ENCODE measurements at regions not wholly inside any gene's neighbourhood (a gene's known extent, or its start where the extent isn't known, plus 50 kb on each side); places are given as distances from the start of the nearest gene placed in this dataset.

DNA sequence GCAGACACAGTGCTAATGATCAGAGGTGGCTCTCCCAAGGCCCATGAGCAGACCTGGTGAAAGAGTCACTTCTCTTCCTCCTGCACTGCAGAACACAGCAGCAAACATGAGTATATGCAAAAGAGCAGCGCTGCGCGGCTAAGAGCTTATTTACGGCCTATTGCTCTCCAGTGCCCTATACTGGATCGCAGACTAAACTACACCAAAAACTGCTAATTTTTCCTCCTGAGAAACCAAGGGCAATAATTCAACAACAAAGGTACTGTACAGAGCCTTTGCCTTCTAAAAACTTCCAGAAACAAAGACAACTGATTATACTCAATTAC, 702.5 kb downstream of the ARAP2 start:
- no peak for DNase-seq (ENCODE audit: low spot score)

DNA sequence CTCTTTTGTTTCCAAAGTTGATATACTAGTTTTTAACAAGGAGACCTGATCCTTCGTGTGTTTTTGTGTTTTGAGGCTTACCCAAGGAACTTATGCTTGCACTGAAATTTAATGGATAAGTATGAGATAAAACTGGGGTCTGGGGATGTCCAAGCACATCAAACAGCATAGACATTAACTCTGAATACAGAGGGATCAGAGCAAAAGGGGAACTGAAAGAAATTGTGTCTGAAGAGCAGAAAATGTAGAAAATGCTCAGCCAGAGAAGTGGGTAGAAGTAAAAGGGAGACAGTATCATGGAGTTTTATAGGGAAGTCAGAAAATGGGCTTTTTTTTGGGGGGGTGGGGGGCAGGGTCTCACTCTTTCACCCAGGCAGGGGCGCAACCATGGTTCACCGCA, 695.4 kb downstream of the ARAP2 start:
- no peak for DNase-seq (ENCODE audit: low spot score)

DNA sequence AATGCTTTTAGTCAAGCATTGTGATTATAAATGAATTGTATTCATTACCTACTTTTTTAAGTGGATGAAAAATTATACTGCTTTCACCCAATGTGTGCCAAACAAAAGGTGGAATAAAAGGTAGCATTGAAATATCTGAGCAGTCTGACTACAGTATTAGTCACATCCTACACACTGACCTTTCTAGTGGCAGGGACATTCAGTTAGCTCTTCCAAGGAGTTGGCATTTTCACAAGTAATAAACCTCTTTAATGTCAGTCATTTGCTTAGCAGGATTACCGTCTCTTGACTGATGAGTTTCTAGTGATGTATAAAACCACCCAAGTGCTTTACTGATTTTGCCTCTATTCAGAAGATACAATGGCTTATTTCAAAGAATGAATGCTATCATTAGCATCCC, 687.9 kb downstream of the ARAP2 start:
- DNase-seq (ENCODE audit: low spot score), result no peak

DNA sequence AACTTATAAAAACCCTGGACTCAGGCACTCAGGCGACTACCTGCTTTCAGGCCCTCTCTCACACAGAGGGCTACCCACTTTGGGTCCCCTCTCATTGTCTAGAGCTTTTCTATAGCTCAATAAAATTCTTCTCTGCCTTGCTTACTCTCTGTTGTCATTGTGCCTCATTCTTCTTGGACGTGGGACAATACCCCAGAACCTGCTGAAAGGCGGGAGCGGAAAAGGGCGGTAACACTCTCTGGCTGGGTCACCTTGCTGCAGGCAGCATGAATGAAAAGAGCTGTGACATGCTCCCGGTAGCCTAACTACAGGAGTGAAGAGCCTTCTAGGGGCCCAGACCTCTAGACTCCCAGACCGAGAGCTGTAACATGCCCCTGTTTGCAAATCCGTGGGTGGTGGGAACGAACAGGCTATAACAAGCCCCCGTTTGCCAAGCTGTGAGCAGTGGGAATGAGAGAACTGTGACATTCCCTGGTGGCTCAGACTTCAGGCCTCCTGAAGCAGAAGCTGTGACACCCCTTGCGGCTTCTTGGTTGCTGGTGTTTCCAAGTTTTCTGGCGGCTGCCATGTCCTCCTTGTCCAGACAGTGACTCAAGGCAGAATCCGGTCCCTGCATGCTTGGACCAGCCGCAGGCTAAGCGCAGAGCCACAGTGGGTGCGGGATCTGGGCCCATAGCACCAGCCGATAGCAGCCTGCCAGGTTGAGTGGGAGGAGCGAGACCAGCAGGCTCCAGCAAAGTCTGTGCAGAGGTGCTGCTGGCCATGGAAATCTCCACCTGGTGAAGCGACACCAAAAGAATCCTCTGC, 684.6 kb downstream of the ARAP2 start:
- no peak for DNase-seq (ENCODE audit: low spot score)

DNA sequence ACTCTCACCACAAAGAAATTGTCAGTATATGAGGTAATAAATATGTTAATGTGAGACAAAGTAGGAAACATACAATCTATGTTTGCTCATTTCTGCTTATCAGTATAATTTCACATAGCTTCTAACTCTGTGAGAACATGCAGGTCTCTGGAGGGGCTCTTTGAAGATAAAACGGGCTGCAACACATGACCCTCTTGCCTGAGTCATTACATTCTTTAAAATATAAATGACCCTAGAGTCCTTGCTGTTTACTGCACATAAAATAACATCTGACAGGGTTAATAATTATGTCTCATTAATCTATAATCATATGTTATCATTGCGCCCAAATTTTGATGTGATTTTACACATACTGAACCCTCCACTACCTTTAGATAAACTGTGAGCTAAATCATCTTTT, 681.5 kb downstream of the ARAP2 start:
- DNase-seq (ENCODE audit: low spot score), result no peak

DNA sequence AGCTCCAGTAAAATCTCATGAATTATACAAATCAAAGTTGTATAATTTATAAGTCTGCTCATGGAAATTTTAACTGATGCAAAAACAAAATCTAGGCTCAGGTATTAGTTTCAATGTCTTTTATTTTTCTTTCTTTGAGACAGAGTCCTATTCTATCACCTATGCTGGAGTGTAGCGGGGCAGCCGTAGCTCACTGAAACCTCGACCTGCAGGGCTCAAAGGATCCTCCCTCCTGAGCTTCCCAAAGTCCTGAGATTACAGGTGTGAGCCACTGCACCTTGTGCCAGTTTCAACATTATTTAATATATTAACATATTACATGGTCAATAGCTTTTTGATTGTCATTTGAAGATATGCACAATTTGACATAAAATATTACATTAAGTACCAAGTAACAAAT, 678.7 kb downstream of the ARAP2 start:
- no peak for DNase-seq (ENCODE audit: low spot score)

DNA sequence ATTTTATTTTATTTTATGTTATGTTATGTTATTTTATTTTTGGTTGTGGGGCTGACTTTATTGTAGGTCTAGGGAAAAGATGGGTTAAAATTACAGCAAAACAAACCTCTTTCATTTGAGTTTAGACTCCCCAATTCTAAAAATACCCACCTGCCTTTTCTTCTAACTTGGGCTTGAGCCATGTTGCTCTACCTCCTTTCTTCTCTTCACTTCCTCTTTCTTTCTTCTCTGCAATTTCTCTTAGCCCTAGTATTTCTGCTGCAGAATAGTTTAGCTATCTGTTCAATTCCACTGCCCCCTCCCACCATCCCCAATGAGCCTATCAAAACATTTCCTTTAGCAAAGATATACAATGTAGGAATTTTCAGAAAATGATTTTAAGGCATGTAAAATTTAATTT, 653.3 kb downstream of the ARAP2 start:
- no peak for DNase-seq (ENCODE audit: low spot score)

DNA sequence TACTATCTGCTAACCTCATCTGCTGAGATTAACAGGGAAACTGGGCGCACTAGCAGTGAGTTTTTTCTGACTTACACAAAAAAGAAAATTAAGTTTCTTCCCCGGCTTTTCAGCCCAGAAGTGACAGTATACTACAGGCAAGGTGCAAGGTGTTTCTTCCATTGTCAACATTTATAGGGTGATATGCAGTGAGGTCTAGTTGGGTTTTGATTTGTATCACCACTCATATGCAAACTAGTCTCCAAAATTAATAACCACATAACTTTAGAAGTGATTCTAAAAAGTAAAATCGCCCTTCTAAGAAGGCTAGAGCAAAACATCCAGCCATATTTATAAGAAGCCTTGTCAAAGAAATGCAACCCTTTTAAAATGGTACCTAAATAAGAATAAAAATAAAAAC, 640.1 kb downstream of the ARAP2 start:
- DNase-seq (ENCODE audit: low spot score), result no peak

DNA sequence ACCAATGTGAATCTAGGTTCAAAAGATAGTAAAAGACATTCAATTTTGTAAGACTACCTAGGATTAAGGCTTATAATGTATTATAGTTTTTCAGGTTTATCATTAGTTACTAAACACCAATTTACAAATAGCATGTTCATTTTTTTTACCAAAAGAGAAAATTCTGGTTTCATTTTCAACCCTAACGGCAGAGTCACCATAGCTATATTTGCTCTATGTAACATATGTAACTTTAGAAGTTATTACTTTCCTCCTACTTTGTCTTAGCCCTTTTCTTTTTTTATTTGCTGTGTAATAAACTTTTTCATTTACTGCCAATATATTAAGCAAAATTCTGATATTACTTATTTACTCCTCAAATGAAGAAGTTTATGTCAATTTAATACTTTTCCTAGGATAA, 639.6 kb downstream of the ARAP2 start:
- no peak for DNase-seq (ENCODE audit: low spot score)

DNA sequence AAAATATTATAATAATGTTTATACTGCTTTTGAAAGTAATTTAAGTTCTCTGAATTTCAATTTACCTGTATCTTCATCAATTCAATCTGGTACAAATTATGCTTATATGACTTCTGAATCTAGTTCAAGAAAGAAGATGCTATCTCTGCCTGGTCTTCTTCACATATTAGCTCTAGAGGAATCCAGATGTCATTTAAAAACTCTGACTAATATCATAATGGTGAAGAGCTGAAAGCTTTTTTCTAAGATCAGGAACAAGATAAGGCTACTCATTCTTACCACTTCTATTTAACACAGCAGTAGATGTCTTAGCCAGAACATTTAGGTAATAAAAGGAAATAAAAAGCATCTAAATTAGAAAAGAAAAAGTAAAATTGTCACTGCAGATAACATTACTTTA, 636.1 kb downstream of the ARAP2 start:
- DNase-seq (ENCODE audit: low spot score), result no peak

DNA sequence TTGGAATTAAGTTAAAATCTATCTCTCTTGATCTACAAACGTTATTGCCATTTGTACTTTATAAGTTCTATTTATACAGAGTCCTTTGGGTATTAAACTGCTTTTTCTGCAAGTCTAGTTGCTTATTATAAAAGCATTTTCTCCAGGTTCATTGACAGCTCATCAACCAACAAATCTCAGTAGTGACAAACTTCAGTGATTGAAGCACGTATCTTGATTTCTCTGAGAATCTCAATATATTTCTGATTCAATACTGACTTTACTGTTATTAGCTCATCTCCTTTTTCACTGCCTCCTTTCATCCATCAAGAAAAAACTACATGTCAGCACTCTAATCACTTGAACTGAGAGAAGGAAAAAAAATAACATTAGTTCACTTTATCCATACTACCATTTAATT, 630.2 kb downstream of the ARAP2 start:
- DNase-seq (ENCODE audit: low spot score), result no peak

DNA sequence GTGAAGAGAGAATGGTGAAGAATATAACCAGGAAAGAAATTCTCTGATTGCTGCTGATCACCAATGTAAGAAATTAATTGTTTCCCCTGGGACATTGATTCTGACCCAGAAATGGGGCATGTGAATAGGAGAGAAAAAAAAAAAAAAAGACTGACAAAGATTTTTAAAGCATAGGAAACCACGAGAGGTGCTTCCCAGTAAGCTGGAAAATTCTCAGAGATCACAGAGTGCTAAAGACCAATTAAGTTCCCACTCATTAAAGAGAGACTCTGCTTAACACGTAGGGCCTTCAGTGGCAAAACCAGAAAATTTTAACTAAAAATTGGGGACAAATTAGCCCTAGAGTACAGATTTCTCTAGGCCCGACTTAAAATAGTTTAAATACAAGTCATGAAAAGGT, 604.4 kb downstream of the ARAP2 start:
- DNase-seq (ENCODE audit: low spot score), result no peak

DNA sequence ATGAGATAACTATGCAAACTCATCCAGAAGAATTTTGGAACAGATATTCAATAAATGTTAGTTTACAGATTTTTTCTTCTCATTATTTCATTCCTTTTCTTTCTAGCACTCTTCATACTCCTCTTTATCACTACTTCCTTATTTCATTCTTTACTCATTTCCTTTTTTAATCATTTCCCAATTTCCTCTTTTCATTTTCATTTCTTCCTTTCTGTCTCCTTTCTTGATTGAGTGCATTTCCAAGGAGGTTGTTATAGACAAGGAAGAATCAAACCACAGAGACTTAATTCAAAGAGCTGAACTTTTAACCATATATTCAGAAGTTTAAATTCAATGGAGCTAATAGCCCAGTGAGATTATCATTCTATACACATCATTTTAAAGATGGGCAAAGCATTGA, 600.7 kb downstream of the ARAP2 start:
- DNase-seq (ENCODE audit: low spot score), result no peak

DNA sequence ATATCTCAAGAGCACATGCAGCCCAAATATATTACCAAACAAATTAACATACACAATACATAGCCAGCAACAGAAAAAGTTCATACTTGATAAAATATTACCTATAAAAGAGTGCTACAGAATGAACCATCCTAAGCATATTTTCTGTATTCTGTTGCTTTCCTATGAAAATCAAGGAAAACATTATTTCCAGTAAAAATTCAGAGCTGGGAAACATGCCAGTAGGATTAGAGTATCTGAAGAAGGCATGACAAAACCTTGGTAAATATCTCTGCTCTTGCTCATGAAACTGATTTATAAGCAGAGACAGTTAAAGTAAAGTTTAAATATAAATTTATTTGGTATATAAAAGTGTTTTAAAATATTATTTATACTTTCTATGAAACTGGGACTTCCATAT, 599.7 kb downstream of the ARAP2 start:
- DNase-seq (ENCODE audit: low spot score), result no peak

DNA sequence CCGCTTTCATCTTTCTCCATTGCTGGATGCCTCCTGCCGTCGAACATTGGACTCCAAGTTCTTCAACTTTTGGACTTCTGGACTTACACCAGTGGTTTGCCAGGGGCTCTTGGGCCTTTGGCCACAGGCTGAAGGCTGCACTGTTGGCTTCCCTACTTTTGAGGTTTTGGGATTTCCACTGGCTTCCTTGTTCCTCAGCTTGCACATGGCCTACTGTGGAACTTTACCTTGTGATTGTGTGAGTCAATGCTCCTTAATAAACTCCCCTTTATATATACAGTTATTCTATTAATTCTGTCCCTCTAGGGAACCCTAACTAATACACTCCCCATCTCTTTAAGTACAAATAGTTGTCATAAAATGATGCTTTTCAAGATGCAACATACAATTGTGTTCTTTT, 595.3 kb downstream of the ARAP2 start:
- no peak for DNase-seq (ENCODE audit: low spot score)

DNA sequence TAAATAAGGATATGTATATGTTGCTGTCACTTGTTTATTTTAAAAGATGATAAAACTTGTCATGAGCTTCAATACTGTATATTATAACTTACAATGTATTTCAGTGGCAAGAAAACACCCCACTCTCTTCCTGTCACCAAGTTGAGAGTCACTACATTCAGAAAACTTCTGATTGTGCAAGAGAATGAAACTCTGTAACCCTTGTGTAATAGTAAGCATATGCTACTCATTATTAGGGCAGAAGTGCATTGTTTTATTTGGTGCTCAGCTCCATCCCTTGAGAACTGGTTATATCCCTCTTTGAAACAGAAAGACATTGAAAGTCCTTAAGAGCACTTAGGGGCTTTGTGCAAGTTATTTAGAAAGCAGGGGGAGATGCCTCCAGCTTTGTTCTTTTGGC, 594.5 kb downstream of the ARAP2 start:
- DNase-seq (ENCODE audit: low spot score), result no peak

DNA sequence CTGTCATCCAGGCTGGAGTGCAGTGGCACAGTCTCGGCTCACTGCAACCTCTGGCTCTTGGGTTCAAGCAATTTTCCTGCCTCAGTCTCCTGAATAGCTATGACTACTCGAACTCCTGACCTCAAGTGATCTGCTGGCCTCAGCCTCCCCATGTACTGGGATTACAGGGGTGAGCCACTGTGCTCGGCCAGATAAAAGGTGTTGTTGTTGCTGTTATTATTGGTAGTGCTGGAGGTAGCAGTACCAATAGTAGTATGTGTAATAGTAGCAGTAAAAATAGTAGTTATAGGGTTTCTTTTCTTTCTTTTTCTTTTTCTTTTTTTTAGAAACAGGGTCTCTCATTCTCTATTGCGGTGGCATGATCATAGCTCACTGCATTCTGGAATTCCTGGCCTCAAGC, 592.1 kb downstream of the ARAP2 start:
- DNase-seq (ENCODE audit: low spot score), result no peak

DNA sequence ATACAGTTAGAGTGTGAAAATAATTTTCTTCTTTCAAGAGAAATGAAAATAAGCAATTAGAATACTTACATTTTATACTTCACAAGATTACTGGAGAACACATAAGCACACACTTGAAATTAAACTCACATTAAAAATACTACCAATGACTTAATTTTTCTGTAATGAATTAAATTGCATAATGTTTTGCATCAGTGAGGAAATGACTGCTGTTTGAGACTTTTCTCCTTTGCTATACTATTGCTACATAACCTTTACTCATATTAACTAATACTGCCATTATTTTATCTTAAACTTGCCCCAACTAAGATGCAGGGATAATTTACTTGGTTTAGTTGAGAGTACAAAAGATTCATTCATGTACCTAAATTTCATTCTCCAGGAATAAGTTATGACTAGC, 590.9 kb downstream of the ARAP2 start:
- no peak for DNase-seq (ENCODE audit: low spot score)

DNA sequence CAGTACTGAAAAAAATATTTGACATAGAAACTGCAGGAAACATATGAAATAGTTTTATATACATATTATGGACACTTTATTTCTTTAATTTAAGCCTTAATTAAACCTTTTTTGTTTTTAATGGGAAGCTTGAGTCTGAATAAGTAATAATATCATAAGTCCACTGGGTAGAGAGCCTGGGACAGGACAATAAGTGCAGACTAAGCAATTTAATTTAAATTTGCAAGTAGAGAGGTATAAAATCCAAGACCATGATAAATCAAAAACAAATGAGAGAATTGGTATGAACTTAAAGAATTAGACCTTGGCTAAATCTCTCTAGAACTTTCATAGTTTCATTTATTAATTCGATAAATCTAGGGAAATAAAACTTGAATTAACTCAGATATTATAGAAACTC, 571.2 kb downstream of the ARAP2 start:
- DNase-seq (ENCODE audit: low spot score), result no peak

DNA sequence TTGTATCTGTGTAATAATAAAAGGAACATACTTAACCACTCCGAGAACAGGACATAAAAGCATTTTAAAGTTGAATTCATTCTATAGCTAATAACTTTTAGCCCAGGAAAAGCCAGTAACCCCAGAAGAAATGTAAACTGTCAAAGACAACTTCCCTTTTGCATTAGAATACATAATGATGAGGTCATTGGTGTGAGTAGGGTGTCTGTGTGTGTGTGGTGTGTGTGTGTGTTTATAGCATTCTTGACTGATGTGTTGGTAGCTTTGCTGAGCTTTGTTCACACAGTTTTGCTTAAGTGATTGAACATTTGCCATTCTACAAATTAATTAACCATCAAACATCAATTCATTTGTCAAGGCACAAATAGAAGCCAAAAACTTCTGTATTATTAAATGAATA, 559.6 kb downstream of the ARAP2 start:
- DNase-seq (ENCODE audit: low spot score), result no peak

DNA sequence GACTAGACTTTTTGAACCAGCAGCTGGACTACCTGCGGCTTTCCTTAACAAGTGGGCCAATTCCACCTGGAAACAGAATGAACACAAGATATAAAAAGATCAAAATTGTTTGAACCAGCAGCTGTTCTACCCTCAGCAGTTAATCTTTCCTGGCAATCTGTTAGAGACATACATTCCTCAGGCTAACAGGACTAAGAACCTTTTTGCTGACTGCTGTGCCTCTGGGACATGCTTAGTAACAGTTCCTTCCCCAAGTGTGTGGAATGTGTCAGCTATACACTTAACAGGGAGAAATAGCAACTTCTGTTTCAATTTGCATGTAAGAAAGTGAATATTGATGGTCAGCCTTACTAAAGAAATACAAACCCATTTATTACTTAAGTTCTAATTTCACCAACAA, 554.4 kb downstream of the ARAP2 start:
- no peak for DNase-seq (ENCODE audit: low spot score)

DNA sequence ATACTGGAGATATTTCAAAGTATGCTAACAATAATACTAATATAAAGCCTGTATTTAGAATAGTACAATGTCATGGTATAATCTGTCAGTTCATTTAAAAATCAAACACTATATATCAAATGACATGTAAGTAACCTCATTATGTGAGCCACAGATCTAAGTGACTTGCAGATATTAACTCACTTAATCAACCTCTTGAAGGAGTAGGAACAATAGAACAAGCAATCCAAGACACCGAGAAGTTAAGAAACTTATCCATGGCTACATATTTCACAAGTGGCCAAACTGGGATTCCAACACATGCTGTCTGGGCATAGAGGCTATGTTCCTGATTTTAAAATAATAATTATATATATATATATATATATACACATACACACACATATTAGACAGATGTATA, 554.0 kb downstream of the ARAP2 start:
- DNase-seq (ENCODE audit: low spot score), result no peak

DNA sequence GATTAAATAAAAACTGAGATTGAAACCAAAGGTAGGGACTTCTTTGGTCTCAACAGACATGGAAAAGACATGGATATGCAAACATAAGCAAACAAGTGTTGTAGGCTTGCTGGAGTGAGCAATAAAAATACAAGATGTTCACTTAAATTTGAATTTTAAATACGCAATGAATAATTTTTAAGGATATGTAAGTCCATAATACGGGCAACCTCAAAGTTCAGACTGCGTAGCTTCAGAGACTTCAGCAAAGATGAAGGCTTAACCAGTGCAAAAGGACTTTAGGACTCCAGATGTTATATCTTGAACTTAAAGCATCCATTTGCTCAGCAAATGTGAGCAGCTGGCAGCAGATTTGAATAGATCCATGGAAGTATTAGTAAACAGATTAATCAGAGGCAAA, 549.3 kb downstream of the ARAP2 start:
- no peak for DNase-seq (ENCODE audit: low spot score)

DNA sequence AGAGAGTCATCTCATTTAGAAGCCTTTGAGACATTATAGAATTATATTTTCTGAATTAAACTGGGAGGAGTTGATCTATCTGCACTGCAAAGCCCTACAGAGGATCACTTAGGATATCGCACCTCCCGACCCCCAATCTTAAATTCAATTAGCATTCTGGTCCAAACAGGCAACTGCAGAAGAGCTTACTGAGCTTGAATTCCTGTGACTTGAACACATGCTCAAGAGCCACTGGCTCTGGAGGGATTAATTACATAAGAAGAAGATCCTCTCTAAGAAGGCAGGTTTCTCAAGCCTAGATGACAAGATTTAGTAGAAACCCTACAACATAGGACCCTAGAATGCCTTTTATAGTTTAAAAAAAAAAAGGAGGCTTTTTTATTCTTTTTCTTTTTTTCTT, 548.9 kb downstream of the ARAP2 start:
- no peak for DNase-seq (ENCODE audit: low spot score)

DNA sequence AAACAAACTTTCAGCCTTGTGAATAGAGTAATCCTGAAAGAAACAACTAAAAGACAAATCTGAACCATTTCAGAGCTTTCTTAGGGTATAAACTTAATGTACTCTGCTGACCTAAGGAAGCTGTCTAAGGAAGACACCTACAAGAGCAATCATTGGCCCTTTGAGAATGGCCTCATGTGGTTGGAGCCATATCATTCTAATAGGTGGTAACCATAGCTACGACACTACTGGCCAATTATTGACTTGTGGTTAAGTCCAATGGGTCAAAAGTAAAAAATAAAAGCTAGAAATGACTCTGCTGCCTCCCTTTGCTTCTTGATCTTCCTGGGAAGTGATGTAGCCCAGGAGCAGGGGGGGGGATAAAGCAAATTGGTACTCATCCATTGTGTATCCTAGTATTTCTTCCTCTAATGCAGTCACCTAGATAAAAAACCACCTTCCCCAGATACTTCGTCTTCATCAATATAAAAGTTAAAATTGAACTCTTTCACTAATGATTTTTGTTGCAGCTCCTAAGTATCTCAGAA, 547.0 kb downstream of the ARAP2 start:
- no peak for DNase-seq (ENCODE audit: low spot score)
